HEK293T (cell line): ENCODE measurements at regions not wholly inside any gene's neighbourhood (a gene's known extent, or its start where the extent isn't known, plus 50 kb on each side); places are given as distances from the start of the nearest gene placed in this dataset.

Experiments
- ARNT ChIP-seq: fragments of 450-650 bp; IDR thresholded peaks from 2 replicates; pipeline ENCODE4 v1.6.1; 2017; ENCODE audit warnings: mild to moderate bottlenecking
- BHLHE40 ChIP-seq: fragments of 450-650 bp; IDR thresholded peaks from 2 replicates; pipeline ENCODE4 v1.6.1; 2016; ENCODE audit warnings: mild to moderate bottlenecking, moderate library complexity, borderline replicate concordance
- FOXK2 ChIP-seq: fragments of 450-650 bp; IDR thresholded peaks from 2 replicates; pipeline ENCODE4 v1.6.1; 2016; ENCODE audit warnings: mild to moderate bottlenecking
- FOXM1 ChIP-seq: fragments of 450-650 bp; IDR thresholded peaks from 2 replicates; pipeline ENCODE4 v1.6.1; 2017; ENCODE audit warnings: mild to moderate bottlenecking, borderline replicate concordance
- HDGF ChIP-seq: fragments of 450-650 bp; IDR thresholded peaks from 2 replicates; pipeline ENCODE4 v1.6.1; 2017; ENCODE audit warnings: antibody characterized with exemption, borderline replicate concordance
- SP1 ChIP-seq: fragments of 450-650 bp; IDR thresholded peaks from 2 replicates; pipeline ENCODE4 v1.6.1; 2017
- SUZ12 ChIP-seq: fragments of 450-650 bp; IDR thresholded peaks from 2 replicates; pipeline ENCODE4 v1.6.1; 2016; ENCODE audit warnings: mild to moderate bottlenecking
- ZNF384 ChIP-seq: fragments of 450-650 bp; IDR thresholded peaks from 2 replicates; pipeline ENCODE4 v1.6.1; 2016
- TF ChIP-seq, protein P1 (sequence below): fragments of 450-650 bp; IDR thresholded peaks from 2 replicates; pipeline ENCODE4 v1.6.1; 2016

- TF ChIP-seq, protein P1, sequence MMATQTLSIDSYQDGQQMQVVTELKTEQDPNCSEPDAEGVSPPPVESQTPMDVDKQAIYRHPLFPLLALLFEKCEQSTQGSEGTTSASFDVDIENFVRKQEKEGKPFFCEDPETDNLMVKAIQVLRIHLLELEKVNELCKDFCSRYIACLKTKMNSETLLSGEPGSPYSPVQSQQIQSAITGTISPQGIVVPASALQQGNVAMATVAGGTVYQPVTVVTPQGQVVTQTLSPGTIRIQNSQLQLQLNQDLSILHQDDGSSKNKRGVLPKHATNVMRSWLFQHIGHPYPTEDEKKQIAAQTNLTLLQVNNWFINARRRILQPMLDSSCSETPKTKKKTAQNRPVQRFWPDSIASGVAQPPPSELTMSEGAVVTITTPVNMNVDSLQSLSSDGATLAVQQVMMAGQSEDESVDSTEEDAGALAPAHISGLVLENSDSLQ: no peak
- TF ChIP-seq HDGF: no peak
- no peak for TF ChIP-seq FOXM1
- no peak for TF ChIP-seq SP1
- TF ChIP-seq SUZ12: no peak
- no peak for TF ChIP-seq ZNF384
- TF ChIP-seq FOXK2: no peak
- no peak for TF ChIP-seq BHLHE40
- no peak for TF ChIP-seq ARNT
Measured at GRCh38 chr2:226087505-226088365, 688.2 kb downstream of the NYAP2 start.
